ENCODE measurements at regions not wholly inside any gene's neighbourhood (a gene's known extent, or its start where the extent isn't known, plus 50 kb on each side); places are given as distances from the start of the nearest gene placed in this dataset.

- no peak for TF ChIP-seq POLR2A (IDR thresholded peaks at IDR 0.05; ENCODE audit: low read length)
- TF ChIP-seq GATA1 (IDR thresholded peaks at IDR 0.05; ENCODE audit: low read depth, low read length) = no peak
These were observed 69.5 kb upstream of the FOXQ1 start for GRCh38 chr6:1242446-1242845.
